NT2/D1 (cell line): ENCODE measurements at regions not wholly inside any gene's neighbourhood (a gene's known extent, or its start where the extent isn't known, plus 50 kb on each side); places are given as distances from the start of the nearest gene placed in this dataset.

Source experiments
- SUZ12 ChIP-seq: IDR thresholded peaks from 2 replicates; pipeline ENCODE4 v1.6.1; 2011; ENCODE audit not compliant: insufficient read length, insufficient read depth; ENCODE audit errors: extremely low read depth
- ZNF274 ChIP-seq: IDR thresholded peaks from 2 replicates; pipeline ENCODE4 v1.6.1; 2011; ENCODE audit warnings: mild to moderate bottlenecking, low read depth, low read length

GRCh38 chr21:16968436-16968835, 544.4 kb upstream of the CXADR start:
- no peak for TF ChIP-seq SUZ12
- no peak for TF ChIP-seq ZNF274
